ENCODE measurements at regions not wholly inside any gene's neighbourhood (a gene's known extent, or its start where the extent isn't known, plus 50 kb on each side); places are given as distances from the start of the nearest gene placed in this dataset.

DNA sequence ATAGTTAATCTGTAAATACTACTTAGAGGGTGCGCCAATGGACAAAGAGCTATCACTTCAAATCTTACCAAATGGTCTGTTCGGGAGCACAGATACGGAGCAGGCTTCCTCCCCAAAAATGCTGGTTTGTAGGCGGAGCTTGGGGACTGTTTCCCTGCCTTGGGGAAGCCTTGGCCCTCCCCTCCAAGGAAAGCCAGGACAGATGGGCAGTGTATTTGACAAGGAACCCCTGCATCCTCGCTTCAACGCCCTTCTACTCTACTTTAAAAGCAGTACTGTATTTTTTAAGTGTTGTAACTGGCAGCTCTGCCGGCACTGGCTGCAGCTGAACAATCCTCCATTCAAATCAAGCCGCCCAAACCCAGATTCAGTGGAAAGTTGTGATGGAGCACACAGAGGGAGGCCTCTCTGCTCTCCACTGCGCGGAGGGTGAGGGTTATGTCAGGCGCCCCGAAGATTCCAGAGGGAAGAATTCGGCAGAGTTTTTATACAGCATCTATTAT lies 83.1 kb upstream of the FNDC3B start:
- no peak for DNase-seq (ENCODE audit: low read depth)

DNA sequence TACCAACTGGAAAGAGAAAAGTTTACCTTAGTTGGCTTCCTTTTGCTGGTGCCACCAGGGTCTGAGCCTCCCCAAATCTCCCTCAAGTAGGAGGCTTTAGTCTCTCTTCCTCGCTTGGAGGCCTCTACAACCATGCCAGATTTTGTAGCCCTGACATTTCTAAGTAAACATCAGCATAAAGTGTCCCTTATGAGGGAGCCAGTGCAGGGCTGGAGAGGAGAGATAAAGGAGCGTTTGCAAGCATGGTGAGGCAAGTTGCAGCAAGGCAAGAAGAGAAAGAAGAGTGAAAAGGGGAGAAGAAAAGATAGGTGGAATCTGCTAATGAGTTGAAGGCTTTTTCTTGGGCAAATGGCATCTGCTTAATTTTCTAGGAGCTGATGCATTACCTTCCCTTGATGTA lies 82.7 kb upstream of the FNDC3B start:
- no peak for DNase-seq (ENCODE audit: low read depth)

DNA sequence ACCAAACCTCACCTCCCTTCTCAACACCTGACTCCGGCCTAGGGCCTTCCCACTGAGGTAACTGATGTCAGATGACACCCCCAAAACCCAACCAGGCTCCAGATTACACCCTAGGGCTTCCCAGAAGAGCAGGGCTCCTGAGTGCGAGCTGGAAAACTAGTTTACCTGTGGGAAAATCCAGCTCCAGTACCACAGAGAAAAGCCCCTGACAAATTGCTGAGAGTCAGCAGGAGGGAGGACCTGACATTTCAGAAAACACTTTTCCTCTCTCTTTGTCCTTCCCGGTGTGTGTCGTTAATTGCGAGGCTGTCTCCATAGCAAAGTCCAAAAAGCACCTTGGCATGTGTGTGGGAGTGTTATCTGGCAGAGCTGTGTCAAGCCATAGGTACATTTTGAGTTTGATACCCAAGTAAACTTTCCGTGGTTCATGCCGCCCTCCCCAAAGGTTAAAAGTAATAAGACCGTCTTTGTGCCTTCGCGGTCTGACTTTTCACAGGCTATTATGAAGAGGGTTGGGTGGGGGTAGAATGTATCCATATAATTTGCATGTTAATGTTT lies 79.8 kb upstream of the FNDC3B start:
- no peak for DNase-seq (ENCODE audit: low read depth)

- no peak for DNase-seq (ENCODE audit: low read depth)
These were observed 79.2 kb upstream of the FNDC3B start for GRCh38 chr3:171960159-171960558.

- DNase-seq (ENCODE audit: low read depth), result no peak
These were observed 77.1 kb upstream of the FNDC3B start for GRCh38 chr3:171962137-171962720.

DNA sequence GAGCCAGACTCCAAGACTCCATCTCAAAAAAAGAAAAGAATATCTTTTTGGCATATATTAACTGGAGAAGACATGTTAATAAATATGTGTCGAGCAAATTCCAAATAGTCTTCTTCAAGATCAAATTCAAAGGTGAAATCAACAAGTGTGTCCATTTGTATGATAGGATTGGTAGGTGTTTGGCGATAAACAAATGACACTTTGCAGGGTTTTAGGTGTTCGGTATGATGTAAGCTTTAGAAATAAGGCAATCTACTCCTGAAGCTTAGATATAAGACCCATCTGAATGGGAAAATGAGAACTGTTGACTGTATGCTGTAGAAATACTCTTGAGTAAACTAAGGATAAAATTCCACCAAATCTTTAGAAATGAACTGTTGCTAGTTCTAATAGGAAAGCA lies 75.8 kb upstream of the FNDC3B start:
- DNase-seq (ENCODE audit: low read depth), result no peak

DNA sequence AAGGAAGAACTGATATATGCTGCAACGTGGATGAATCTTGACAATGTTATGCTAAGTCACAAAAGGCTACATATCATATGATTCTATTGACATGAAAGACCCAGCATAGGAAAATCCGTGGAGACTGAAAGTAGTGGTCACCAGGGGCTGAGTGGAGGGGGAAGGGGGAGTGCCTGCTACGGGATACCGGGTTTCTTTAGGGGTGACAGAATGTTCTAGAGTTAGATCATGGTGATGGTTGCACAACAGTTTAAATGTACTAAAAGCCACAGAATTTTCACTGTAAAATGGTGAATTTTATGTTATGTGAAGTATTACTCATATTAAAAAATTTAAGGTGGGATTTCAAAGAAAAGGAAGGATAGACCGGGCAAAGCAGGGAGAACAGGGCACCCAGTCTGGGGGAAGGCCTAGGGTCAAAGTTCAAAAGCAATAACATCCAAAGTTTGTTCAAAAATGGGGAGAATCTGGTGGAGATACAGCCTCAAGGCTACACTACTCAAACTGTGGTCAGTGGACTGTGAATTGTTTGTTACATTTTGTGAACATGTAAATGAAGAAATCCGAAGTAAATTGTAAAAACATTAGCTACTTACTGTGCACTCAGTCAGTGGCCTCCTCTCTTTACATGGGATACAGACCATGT lies 74.2 kb upstream of the FNDC3B start:
- no peak for DNase-seq (ENCODE audit: low read depth)

GRCh38 chr3:171966533-171967136 lies 72.7 kb upstream of the FNDC3B start:
- DNase-seq (ENCODE audit: low read depth), result no peak

DNA sequence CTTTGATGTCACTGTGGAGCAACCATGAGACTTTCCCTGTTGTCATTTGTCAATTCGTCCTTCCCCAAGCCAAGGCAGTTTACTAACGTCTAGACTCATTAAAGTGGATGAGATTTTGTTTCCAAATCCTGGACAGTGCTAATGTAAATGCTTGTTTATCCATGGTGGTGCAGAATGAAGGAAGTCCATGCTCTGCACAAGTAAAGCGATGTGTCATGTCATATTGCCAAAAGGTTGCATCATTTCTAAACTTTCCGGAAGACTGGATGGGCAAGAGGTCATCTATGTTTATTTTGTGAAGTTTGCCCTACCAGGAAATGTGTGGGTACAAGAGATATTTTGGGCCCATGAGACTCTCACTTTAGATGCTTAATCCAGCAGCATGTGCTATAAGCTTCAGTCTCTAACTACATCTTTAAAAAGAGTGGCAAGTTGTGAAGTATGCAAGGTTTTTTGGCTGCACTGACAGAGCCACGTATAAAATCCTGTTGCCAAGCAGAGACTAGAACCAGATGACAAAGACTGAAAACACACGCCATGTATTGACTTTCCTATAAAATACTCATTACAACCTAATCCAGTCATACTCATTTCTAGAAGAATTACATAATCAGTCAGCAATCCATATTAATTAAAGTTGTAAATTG lies 72.1 kb upstream of the FNDC3B start:
- DNase-seq (ENCODE audit: low read depth), result peak; percentile 68

DNA sequence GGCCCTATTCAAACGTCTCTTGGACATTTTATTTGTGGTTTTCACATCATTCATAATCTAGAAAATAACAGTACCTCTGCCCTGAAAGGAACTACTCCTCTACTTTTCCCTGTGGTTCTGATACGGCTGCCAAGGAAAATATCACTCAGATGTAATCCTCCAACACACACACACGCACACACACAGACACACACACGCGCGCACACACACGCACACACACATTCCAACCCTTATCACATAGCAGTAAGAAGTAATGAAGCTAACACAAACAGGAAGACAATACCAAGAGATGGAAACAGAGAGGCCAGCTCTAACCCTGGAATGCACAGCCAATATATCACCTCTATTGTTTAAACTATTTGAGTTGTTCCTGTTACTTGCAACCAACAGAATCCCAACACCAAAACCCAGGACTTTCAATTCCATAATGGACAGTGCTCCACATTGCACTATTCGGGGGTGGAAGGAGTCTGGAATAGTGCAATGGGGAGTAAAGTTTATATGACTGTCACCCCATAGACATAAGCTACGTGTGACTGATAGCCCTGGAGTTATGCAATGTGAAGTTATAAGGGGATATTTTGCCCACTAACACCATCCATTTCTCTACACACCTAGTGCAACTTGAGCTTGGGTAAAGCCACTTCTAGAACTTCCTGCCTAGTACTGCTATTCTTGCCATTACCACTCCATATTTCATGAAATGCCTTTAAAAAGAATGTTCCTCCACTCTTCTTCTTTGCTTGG lies 71.3 kb upstream of the FNDC3B start:
- no peak for DNase-seq (ENCODE audit: low read depth)

- DNase-seq (ENCODE audit: low read depth), result no peak
These were observed 69.0 kb upstream of the FNDC3B start for GRCh38 chr3:171970301-171970788.

DNA sequence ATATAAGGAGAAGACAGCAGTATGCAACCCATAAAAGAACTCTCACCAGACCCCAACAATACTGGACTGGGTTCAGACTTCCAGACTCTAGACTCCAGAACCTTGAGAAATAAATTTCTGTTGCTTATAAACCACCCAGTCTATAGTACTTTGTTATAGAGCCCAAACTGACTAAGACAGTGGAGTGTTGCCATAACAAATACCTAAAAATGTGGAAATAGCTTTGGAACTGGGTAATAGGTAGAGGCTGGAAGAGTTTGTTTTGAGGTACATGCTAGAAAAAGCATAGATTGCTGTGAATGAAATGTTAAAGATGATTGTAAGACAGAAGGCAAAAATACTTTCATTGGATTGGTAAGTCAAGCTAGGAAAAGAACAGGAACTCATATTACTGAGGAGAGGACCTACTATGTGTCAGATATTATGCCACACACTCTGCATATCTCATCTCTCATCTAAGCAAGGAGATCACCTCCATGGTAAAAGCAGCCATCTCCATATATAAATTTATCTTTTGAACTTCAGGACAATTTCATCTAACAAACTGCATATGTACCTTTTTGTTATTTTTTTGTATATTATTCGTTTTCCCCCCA lies 67.4 kb upstream of the FNDC3B start:
- DNase-seq (ENCODE audit: low read depth), result no peak

DNA sequence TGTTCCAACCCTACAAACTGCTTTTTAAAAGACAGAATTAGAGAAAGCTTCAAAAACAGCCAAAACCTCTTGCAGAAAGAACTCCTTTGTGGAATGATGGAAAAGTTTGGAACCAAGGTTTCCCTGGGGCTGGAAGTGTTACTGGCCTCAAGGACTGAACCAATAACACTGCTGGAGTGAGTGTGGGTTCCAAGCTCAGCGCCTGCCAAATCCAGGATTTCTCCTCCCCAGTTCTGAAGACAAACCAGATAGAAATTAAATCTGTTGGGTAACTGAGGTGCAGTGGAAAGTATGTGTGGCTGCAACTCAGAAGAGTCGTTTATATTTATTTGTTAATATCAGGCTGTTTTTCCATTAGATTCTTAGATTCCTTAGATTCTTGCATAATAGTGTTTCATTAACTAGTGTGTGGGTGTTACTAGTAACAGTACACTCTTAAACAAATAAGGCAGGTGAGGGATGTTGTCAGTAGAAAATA lies 66.5 kb upstream of the FNDC3B start:
- no peak for DNase-seq (ENCODE audit: low read depth)

GRCh38 chr3:171974986-171975837 lies 64.2 kb upstream of the FNDC3B start:
- DNase-seq (ENCODE audit: low read depth), result peak; percentile 52

DNA sequence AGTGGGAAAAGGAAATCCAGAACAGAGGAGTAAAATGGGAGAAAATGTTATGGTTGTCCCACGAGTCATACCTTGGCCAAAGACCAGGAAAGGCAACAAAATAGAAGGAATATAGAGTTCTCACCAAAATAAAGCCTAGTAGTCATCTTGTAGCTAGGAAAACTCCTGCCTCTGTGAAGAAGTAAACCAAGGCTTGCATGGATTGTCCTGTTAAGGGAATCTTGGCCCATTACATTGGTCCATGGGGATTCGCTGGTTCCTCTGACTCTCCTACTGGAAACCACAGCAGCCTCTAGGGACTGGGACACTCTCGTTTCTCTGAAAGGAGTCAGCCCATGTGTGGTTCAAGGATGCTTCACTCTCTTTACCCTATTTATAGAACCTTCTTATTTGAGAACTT lies 62.9 kb upstream of the FNDC3B start:
- no peak for DNase-seq (ENCODE audit: low read depth)

DNA sequence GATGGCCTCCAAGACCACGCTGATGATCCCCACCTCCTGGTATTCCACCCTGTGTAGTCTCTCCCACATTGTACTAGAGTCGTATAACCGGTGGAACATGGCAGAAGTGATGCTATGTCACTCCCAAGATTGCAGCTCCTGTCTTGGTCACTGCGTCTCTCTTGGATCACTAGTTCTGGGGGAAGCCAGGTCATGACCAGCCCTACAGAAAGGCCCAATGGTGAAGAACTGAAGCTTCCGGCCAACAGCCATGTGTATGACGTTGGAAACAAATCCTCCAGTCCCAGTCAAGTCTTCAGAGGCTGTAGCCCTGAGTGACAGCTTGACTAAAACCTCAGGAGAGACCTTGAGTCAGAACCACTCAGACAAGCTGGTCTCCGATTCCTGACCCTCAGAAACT lies 61.9 kb upstream of the FNDC3B start:
- DNase-seq (ENCODE audit: low read depth), result no peak

- DNase-seq (ENCODE audit: low read depth), result no peak
These were observed 61.5 kb upstream of the FNDC3B start for GRCh38 chr3:171977860-171978259.

DNA sequence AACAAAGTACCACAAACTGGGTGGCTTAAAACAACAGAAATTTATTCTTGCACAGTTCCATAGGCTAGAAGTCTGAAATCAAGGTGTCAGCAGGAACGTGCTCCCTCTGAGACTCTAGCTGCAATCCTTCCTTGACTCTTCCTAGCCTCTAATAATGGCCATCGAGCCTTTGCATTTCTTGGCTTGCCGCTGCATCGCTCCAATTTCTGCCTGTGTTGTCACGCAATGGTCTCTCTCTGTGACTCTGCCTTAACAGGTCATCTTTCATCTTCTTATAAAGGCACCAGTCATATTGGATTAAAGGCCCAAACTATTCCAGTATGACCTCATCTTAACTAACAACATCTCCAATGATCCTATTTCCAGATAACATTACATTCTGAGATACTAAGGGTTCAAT lies 61.0 kb upstream of the FNDC3B start:
- DNase-seq (ENCODE audit: low read depth), result no peak

- DNase-seq (ENCODE audit: low read depth), result no peak
These were observed 60.3 kb upstream of the FNDC3B start for GRCh38 chr3:171979081-171979480.

DNA sequence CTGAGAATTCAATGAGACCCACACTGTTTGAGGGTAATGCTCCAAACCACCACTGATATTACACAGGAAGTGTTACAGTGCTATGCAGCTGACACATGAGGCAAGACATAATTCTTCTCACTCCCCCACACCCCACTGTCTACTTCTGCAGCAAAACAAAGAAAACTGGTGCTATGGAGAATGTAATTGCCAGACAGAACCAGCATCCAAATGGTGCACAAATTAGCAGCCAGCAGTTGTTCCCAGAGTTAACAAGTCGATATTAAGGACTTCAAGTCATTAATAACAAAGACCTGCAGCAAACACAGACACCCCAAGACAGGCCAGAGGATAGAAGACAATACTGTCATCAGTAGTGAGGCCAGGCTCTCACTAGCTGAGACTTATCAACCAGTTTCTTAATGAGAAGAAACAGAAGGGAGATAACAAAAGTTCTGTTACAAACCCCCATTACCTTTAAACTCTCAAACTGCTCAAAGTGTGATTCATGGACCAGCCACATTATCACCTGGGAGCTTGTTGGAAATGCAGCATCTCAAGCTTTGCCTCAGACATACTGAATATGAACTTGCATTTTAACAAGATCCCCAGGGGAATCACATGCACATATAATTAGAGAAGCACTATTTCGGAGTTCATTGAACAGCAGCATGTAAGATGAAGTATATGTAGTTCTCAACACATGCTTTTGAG lies 58.7 kb upstream of the FNDC3B start:
- DNase-seq (ENCODE audit: low read depth), result no peak

All from CMK (cell line).